Astrocyte (in vitro differentiated cells and primary cell): ENCODE measurements at regions not wholly inside any gene's neighbourhood (a gene's known extent, or its start where the extent isn't known, plus 50 kb on each side); places are given as distances from the start of the nearest gene placed in this dataset.
A peak's percentile ranks its signal among the peaks of the same experiment; 100 is the strongest.

Experiments used
- DNase-seq: peaks from one replicate; pipeline ENCODE4 v3.0.0-alpha.2; 2010; ENCODE audit warnings: low read depth
- FAIRE-seq: peaks from 2 replicates; lab custom pipeline; 2011; peaks lifted over from hg19 to GRCh38; lab: Jason Lieb, UNC
- H2AFZ ChIP-seq: 2 replicates; pipeline ENCODE4 v1.6.0; 2012; ENCODE audit warnings: low read depth, low read length, inconsistent platforms
- H3K27ac ChIP-seq: 2 replicates; pipeline ENCODE4 v1.5.1; 2011; ENCODE audit warnings: low read depth, low read length, inconsistent platforms
- H3K27me3 ChIP-seq: 2 replicates; pipeline ENCODE4 v1.6.0; 2011; ENCODE audit warnings: low read length, inconsistent platforms; ENCODE audit not compliant: insufficient read depth
- H3K36me3 ChIP-seq: 2 replicates; pipeline ENCODE4 v1.5.1; 2011; ENCODE audit warnings: low read length, inconsistent platforms; ENCODE audit not compliant: insufficient read depth
- H3K4me1 ChIP-seq: 2 replicates; pipeline ENCODE4 v1.5.1; 2011; ENCODE audit warnings: low read length, inconsistent platforms; ENCODE audit not compliant: insufficient read depth
- H3K4me2 ChIP-seq: 2 replicates; pipeline ENCODE4 v1.6.0; 2012; ENCODE audit warnings: low read length, inconsistent platforms
- H3K4me3 ChIP-seq: 2 replicates; pipeline ENCODE4 v1.5.1; 2011; ENCODE audit warnings: low read depth, mild to moderate bottlenecking, low read length, inconsistent platforms; ENCODE audit not compliant: insufficient read depth
- H3K79me2 ChIP-seq: 2 replicates; pipeline ENCODE4 v1.6.0; 2012; ENCODE audit warnings: mild to moderate bottlenecking, low read length, inconsistent platforms; ENCODE audit not compliant: insufficient read depth
- H3K9ac ChIP-seq: 2 replicates; pipeline ENCODE4 v1.6.0; 2012; ENCODE audit warnings: mild to moderate bottlenecking, low read length, inconsistent platforms
- H3K9me3 ChIP-seq: 2 replicates; pipeline ENCODE4 v1.5.1; 2012; ENCODE audit warnings: low read depth, mild to moderate bottlenecking, low read length, inconsistent platforms; ENCODE audit not compliant: insufficient read depth
- H4K20me1 ChIP-seq: 2 replicates; pipeline ENCODE4 v1.6.0; 2012; ENCODE audit warnings: low read length, inconsistent platforms; ENCODE audit not compliant: insufficient read depth
- H3K27ac Mint-ChIP-seq: one replicate; pipeline ENCODE4 v1.8.0; 2021; ENCODE audit warnings: mild to moderate bottlenecking, mixed read lengths; ENCODE audit not compliant: unreplicated experiment
- H3K27me3 Mint-ChIP-seq: one replicate; pipeline ENCODE4 v1.8.0; 2021; ENCODE audit warnings: low read depth, mixed read lengths; ENCODE audit not compliant: unreplicated experiment
- H3K36me3 Mint-ChIP-seq: one replicate; pipeline ENCODE4 v1.8.0; 2021; ENCODE audit warnings: low read depth, mixed read lengths; ENCODE audit not compliant: unreplicated experiment
- H3K4me1 Mint-ChIP-seq: one replicate; pipeline ENCODE4 v1.8.0; 2021; ENCODE audit warnings: low read depth, mixed read lengths; ENCODE audit not compliant: unreplicated experiment
- H3K4me3 Mint-ChIP-seq: one replicate; pipeline ENCODE4 v1.8.0; 2021; ENCODE audit warnings: mild to moderate bottlenecking, moderate library complexity, mixed read lengths; ENCODE audit not compliant: unreplicated experiment
- H3K9me3 Mint-ChIP-seq: one replicate; pipeline ENCODE4 v1.8.0; 2021; ENCODE audit warnings: mild to moderate bottlenecking, mixed read lengths; ENCODE audit not compliant: unreplicated experiment
- EZH2 ChIP-seq: IDR thresholded peaks from 2 replicates; pipeline ENCODE4 v1.6.1; 2012; ENCODE audit warnings: mild to moderate bottlenecking, low read length, inconsistent platforms; ENCODE audit not compliant: insufficient read depth
- TF ChIP-seq, protein P1 (sequence below): IDR thresholded peaks from 2 replicates; pipeline ENCODE4 v1.5.1; 2011; ENCODE audit warnings: low read depth, mild to moderate bottlenecking, inconsistent platforms, low read length, moderate library complexity; ENCODE audit not compliant: insufficient read depth

DNA sequence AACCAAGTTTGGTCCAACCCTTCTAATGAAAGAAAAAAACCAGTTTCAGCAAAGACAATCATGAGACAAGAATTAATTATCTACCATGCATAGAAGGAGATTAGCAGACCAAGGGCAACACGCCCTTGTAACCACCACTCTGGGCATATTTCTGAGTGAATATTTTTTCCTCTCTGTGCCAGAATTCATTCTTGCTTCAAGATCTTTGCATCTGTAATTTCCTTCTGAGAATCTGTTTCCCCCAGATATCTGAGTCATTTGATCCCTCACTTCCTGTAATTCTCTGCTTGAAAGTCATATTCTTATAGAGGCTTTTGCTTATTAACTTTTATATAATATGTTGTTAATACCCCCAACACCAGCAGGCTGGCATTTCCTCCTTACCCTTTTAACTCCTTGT lies 243.7 kb downstream of the SLC16A7 start:
- no peak for TF ChIP-seq EZH2
- TF ChIP-seq, protein P1, sequence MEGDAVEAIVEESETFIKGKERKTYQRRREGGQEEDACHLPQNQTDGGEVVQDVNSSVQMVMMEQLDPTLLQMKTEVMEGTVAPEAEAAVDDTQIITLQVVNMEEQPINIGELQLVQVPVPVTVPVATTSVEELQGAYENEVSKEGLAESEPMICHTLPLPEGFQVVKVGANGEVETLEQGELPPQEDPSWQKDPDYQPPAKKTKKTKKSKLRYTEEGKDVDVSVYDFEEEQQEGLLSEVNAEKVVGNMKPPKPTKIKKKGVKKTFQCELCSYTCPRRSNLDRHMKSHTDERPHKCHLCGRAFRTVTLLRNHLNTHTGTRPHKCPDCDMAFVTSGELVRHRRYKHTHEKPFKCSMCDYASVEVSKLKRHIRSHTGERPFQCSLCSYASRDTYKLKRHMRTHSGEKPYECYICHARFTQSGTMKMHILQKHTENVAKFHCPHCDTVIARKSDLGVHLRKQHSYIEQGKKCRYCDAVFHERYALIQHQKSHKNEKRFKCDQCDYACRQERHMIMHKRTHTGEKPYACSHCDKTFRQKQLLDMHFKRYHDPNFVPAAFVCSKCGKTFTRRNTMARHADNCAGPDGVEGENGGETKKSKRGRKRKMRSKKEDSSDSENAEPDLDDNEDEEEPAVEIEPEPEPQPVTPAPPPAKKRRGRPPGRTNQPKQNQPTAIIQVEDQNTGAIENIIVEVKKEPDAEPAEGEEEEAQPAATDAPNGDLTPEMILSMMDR, result no peak
- Histone ChIP-seq H3K9me3 (no peaks in the 10 kb centered on the region), H3K79me2 (no peaks in the 10 kb centered on the region), H2AFZ (no peak overlapping the region), H3K36me3 (no peaks in the 10 kb centered on the region), H4K20me1 (no peaks in the 10 kb centered on the region), H3K27me3 (no peaks in the 10 kb centered on the region), H3K4me2 (no peak overlapping the region), H3K9ac (no peak overlapping the region), H3K4me1 (no peaks in the 10 kb centered on the region), H3K27ac (no peak overlapping the region), H3K4me3 (no peak overlapping the region)
- Mint-ChIP-seq H3K4me3 (no peak overlapping the region), H3K4me1 (no peaks in the 10 kb centered on the region), H3K27me3 (no peaks in the 10 kb centered on the region), H3K9me3 (no peaks in the 10 kb centered on the region), H3K27ac (no peak overlapping the region), H3K36me3 (no peaks in the 10 kb centered on the region)
- peak; percentile 29 for FAIRE-seq
- peak; percentile 2 for DNase-seq

DNA sequence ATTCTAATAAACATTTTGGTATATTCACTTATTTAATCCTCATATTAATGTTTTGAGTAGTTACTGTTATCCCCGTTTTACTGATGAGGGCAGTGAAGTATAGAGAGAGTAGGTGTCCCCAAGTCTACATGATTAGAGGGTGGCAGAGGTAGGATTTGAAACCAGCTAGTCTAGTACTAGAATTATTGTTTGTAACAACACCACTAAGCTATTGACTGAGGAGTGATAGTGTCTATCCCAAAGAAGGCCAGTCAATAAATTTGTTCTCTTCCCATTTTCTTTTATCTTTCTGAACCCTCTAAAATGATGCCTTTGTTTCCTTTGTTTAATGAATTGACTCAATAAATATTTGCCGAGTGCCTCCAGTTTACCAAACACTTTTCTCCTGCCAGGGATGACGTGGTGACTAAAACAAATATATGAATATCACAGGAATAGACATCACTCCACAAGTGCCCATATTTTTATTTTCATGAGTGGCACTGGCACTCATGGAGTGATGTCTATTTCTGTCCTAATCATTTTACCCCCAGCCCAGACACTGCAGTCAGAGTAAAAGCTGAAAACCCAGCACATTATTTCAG lies 247.5 kb downstream of the SLC16A7 start:
- Mint-ChIP-seq H3K27ac (no peak overlapping the region), H3K4me3 (no peak overlapping the region), H3K9me3 (no peaks in the 10 kb centered on the region), H3K36me3 (no peaks in the 10 kb centered on the region), H3K27me3 (no peaks in the 10 kb centered on the region), H3K4me1 (no peaks in the 10 kb centered on the region)
- Histone ChIP-seq H3K36me3 (no peaks in the 10 kb centered on the region), H3K9ac (no peak overlapping the region), H4K20me1 (no peaks in the 10 kb centered on the region), H3K27me3 (no peaks in the 10 kb centered on the region), H3K4me3 (no peak overlapping the region), H3K79me2 (no peaks in the 10 kb centered on the region), H3K9me3 (no peaks in the 10 kb centered on the region), H2AFZ (no peak overlapping the region), H3K27ac (no peak overlapping the region), H3K4me1 (no peaks in the 10 kb centered on the region), H3K4me2 (no peak overlapping the region)
- no peak for FAIRE-seq
- TF ChIP-seq, protein P1, result no peak
- no peak for TF ChIP-seq EZH2
- no peak for DNase-seq

DNA sequence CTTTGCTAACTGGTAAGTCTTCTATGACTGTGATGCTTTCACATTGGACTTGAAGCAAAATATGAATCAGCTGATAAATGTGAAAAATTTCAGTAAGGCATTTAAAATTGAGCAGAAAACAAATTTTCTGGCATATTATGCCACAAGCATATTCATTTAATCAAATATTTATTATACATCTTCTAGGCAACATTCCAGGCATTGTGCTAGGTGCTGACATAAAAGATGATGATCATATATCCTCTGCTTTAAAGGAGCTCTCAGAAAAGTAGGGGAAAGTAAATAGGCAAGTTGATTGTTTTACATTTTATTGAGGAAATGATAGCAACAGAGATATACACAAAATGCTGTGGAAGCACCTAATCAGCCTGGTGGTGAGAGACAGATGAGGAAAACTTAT lies 248.9 kb downstream of the SLC16A7 start:
- no peak for DNase-seq
- no peaks in the 10 kb centered on the region for H3K4me1 ChIP-seq
- H3K36me3 ChIP-seq, result no peaks in the 10 kb centered on the region
- H3K27me3 ChIP-seq, result no peaks in the 10 kb centered on the region
- no peak overlapping the region for H2AFZ ChIP-seq
- H3K4me2 ChIP-seq, result no peak overlapping the region
- Mint-ChIP-seq H3K4me3 (no peak overlapping the region), H3K36me3 (no peaks in the 10 kb centered on the region), H3K9me3 (no peaks in the 10 kb centered on the region), H3K27ac (no peak overlapping the region), H3K4me1 (no peaks in the 10 kb centered on the region), H3K27me3 (no peaks in the 10 kb centered on the region)
- H3K9me3 ChIP-seq, result no peaks in the 10 kb centered on the region
- no peak overlapping the region for H3K4me3 ChIP-seq
- TF ChIP-seq, protein P1, result no peak
- no peak for TF ChIP-seq EZH2
- H3K79me2 ChIP-seq, result no peaks in the 10 kb centered on the region
- no peak overlapping the region for H3K9ac ChIP-seq
- no peak overlapping the region for H3K27ac ChIP-seq
- no peaks in the 10 kb centered on the region for H4K20me1 ChIP-seq
- no peak for FAIRE-seq
